Heart left ventricle (tissue), 13 donors: ENCODE measurements at regions not wholly inside any gene's neighbourhood (a gene's known extent, or its start where the extent isn't known, plus 50 kb on each side); places are given as distances from the start of the nearest gene placed in this dataset.

Experiments used
- CTCF ChIP-seq, 12 donors: fragments of 200-600 bp; sonication (generic) in 4 of 12; IDR thresholded peaks; one replicate each; pipeline versions ENCODE4 v1.5.0 to v1.8.0; 2018 to 2022; ENCODE audit warnings: antibody characterized with exemption in 12 of 12, mild to moderate bottlenecking in 5 of 12
- POLR2A ChIP-seq, 2 donors: fragments of 450-650 bp; IDR thresholded peaks; one replicate each; pipeline ENCODE4 v1.6.1; 2017; ENCODE audit warnings: antibody characterized with exemption in 2 of 2, mild to moderate bottlenecking in 2 of 2, moderate library complexity in 2 of 2
- donor health status: ischemic (EF 13 %, LVEDD 7.1; RV severe dilation, severe dysfunction).
- donor health status: DM: no; HTN: yes; CAD: no.
- donor health status: DM: no; HTN: no; CAD: no.
- donor health status: ischemic (EF 25% LVEDD 6.9; RV normal size, moderate dysfunction).
- donor health status: ischemic (EF 25% LVEDD 5.7; RV mildly dilated, moderate dysfunction).
- donor health status: ischemic (EF 35%, LVEDD 5.7; RV mildly dilated, moderate dysfunction).
- donor health status: nonischemic (EF 11% LVEDD 7.7; RV severe dilation, severe dysfunction).
- donor health status: DM: yes; HTN: yes; CAD: no.
- donor health status: PGD.
- donor health status: ischemic (EF 29% LVEDD 5.4; RV normal size, mild dysfunction).
- donor health status: nonischemic (EF 23%, LVEDD 6.1; RV moderate dilation, normal function).

- TF ChIP-seq CTCF (IDR thresholded peaks at IDR 0.05) (no peak), POLR2A (IDR thresholded peaks at IDR 0.05) (no peak)
Measured at GRCh38 chr5:152990649-152991048, 499.8 kb upstream of the GRIA1 start.
